Mesothelial cell of epicardium (in vitro differentiated cells): ENCODE measurements at regions not wholly inside any gene's neighbourhood (a gene's known extent, or its start where the extent isn't known, plus 50 kb on each side); places are given as distances from the start of the nearest gene placed in this dataset.

Experiments used
- DNase-seq, 2 experiments: peaks; one replicate each; pipeline ENCODE4 v3.0.0; 2021; ENCODE audit warnings: low spot score in 2 of 2; ENCODE audit not compliant: unreplicated experiment in 2 of 2
- H3K27ac Mint-ChIP-seq: 2 replicates; pipeline ENCODE4 v1.8.0; 2021; ENCODE audit warnings: mixed read lengths
- H3K27me3 Mint-ChIP-seq: 2 replicates; pipeline ENCODE4 v1.8.0; 2021; ENCODE audit warnings: low read depth, mixed read lengths
- H3K36me3 Mint-ChIP-seq: 2 replicates; pipeline ENCODE4 v1.8.0; 2021; ENCODE audit warnings: mixed read lengths
- H3K4me1 Mint-ChIP-seq: 2 replicates; pipeline ENCODE4 v1.8.0; 2021; ENCODE audit warnings: mixed read lengths
- H3K4me3 Mint-ChIP-seq: 2 replicates; pipeline ENCODE4 v1.8.0; 2021; ENCODE audit warnings: mild to moderate bottlenecking, moderate library complexity, mixed read lengths
- H3K9me3 Mint-ChIP-seq: 2 replicates; pipeline ENCODE4 v1.8.0; 2021; ENCODE audit warnings: mixed read lengths
- TF ChIP-seq, protein P1 (sequence below): fragments of 200-600 bp; sonication (generic); IDR thresholded peaks from one replicate; pipeline ENCODE4 v1.5.0; 2021; ENCODE audit warnings: antibody characterized with exemption; ENCODE audit not compliant: unreplicated experiment

- TF ChIP-seq, protein P1, sequence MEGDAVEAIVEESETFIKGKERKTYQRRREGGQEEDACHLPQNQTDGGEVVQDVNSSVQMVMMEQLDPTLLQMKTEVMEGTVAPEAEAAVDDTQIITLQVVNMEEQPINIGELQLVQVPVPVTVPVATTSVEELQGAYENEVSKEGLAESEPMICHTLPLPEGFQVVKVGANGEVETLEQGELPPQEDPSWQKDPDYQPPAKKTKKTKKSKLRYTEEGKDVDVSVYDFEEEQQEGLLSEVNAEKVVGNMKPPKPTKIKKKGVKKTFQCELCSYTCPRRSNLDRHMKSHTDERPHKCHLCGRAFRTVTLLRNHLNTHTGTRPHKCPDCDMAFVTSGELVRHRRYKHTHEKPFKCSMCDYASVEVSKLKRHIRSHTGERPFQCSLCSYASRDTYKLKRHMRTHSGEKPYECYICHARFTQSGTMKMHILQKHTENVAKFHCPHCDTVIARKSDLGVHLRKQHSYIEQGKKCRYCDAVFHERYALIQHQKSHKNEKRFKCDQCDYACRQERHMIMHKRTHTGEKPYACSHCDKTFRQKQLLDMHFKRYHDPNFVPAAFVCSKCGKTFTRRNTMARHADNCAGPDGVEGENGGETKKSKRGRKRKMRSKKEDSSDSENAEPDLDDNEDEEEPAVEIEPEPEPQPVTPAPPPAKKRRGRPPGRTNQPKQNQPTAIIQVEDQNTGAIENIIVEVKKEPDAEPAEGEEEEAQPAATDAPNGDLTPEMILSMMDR, result no peak
- Mint-ChIP-seq H3K27me3 (no peaks in the 10 kb centered on the region), H3K4me3 (no peak overlapping the region), H3K9me3 (peaks cover 18% of the 10 kb centered on the region), H3K36me3 (peaks cover 9% of the 10 kb centered on the region), H3K4me1 (peaks cover 23% of the 10 kb centered on the region), H3K27ac (no peak overlapping the region)
- no peak for DNase-seq
These were observed 201.9 kb upstream of the COPS8 start for GRCh38 chr2:236883819-236884218.

DNA sequence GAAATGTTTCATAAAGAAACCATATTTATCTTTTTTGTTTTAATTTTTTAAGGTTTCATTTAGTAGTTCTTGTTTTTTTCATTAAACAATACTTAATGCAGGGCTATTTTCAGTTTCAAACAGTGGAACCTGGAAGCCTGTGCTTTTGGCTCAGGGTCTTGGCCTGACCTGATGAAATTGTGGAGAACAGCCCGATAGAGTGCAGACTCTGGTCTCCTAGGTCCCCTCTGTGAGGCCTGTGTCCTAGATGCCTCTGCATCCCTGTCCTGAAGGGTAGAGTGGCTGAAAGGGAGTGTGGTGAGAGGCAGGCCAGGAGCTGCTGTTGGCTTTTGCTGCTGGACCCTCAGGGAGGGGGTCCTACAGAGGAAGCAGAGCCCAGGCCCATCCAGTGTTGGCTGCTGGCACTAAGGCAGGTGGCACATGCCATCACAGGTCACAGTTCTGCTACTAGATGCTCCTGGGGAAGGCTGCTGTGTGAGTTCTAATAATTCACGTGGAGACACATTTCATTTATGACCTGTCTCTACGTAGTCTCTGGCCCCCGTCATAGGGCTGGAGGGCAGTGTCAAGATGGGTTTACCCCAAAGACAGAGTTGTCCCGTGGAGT lies 201.0 kb upstream of the COPS8 start:
- Mint-ChIP-seq H3K36me3 (peaks cover 9% of the 10 kb centered on the region), H3K9me3 (peaks cover 18% of the 10 kb centered on the region), H3K4me3 (no peak overlapping the region), H3K4me1 (peaks cover 28% of the 10 kb centered on the region), H3K27ac (no peak overlapping the region), H3K27me3 (no peaks in the 10 kb centered on the region)
- no peak for DNase-seq
- TF ChIP-seq, protein P1, result no peak

- TF ChIP-seq, protein P1, result no peak
- no peaks in the 10 kb centered on the region for H3K27me3 Mint-ChIP-seq
- H3K4me1 Mint-ChIP-seq, result peaks cover 40% of the 10 kb centered on the region
- no peak overlapping the region for H3K27ac Mint-ChIP-seq
- peaks cover 7% of the 10 kb centered on the region for H3K36me3 Mint-ChIP-seq
- H3K4me3 Mint-ChIP-seq, result no peak overlapping the region
- H3K9me3 Mint-ChIP-seq, result peaks cover 14% of the 10 kb centered on the region
- no peak for DNase-seq
These were observed 199.2 kb upstream of the COPS8 start for GRCh38 chr2:236886456-236886855.

DNA sequence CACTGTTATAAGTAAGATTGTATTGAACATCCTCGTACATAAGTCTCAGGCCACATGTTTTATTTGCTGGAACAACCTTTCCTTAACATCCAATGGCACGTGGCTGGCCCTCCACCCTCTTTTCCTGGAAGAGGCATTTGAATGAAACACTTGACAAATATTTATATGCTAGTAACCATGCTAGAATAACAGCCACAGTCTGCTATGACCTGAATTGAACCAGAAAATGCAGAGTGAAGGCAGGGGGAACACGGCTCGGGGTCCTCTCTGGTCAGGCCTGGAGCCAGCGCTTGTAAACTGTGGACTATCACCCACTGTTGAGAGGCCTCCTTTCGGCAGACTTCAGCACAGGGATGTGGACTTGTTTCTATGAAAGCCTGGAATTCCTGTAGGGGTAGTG lies 198.2 kb upstream of the COPS8 start:
- no peaks in the 10 kb centered on the region for H3K36me3 Mint-ChIP-seq
- DNase-seq, result no peak
- TF ChIP-seq, protein P1, result no peak
- no peaks in the 10 kb centered on the region for H3K27me3 Mint-ChIP-seq
- peaks cover 49% of the 10 kb centered on the region for H3K4me1 Mint-ChIP-seq
- H3K27ac Mint-ChIP-seq, result peak overlapping the region; percentile 91
- peaks cover 7% of the 10 kb centered on the region for H3K9me3 Mint-ChIP-seq
- H3K4me3 Mint-ChIP-seq, result peak overlapping the region; percentile 12

- H3K36me3 Mint-ChIP-seq, result no peaks in the 10 kb centered on the region
- peak overlapping the region; percentile 95 for H3K27ac Mint-ChIP-seq
- peak overlapping the region; percentile 12 for H3K4me3 Mint-ChIP-seq
- H3K27me3 Mint-ChIP-seq, result no peaks in the 10 kb centered on the region
- no peak for DNase-seq
- H3K9me3 Mint-ChIP-seq, result peaks cover 4% of the 10 kb centered on the region
- TF ChIP-seq, protein P1, result no peak
- peaks cover 53% of the 10 kb centered on the region for H3K4me1 Mint-ChIP-seq
These were observed 197.5 kb upstream of the COPS8 start for GRCh38 chr2:236887953-236888793.
